HG02610 (cell line): ENCODE measurements at regions not wholly inside any gene's neighbourhood (a gene's known extent, or its start where the extent isn't known, plus 50 kb on each side); places are given as distances from the start of the nearest gene placed in this dataset.
"Not testable (repeated sequence)": the region's sequence is repeated elsewhere in the genome, so short reads cannot be mapped to it uniquely, and the experiment has no call there.

Experiments used
- ATAC-seq: cut with Tn5 transposase; IDR thresholded peaks from one replicate; pipeline ENCODE4 v1.9.1; 2021; ENCODE audit warnings: mild to moderate bottlenecking, moderate library complexity; ENCODE audit not compliant: unreplicated experiment

DNA sequence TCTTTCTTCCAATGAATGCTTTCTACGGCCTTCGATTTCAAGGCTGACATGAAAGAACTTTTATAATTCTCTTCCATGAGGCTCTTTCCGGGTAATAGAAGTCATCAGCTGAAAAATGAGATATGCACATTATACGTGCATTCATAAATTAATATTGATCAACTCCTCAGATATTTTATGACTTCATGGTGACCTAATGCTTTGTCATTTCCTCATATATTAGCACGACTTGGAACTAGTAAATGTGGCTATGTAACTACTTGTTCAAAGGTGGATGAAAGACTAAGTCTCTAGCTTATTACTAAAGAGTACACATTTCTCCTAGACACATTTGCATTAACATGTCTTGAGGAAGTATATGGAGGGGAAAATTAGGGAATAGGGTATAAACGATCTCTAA, 168.8 kb downstream of the HDGFL1 start:
- ATAC-seq = no peak

DNA sequence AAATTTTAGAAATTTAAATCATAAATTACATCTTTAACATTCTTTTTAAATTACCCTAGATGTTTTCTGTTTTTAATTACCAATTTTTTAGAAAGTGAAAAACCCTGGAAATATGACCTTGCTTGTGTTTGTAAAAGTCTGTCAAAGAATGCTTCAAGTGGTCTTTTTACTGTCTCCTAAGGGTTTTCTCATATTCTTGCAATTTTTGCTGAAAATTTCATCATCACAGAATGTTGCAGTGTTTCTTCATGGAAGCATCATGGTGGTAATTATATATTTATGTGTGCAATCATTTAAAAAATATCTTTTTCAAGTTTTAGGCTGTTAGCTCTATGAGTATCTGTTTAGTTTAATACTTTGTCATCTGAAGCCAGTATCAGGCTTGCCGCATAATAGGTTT, 178.2 kb downstream of the HDGFL1 start:
- no peak for ATAC-seq

DNA sequence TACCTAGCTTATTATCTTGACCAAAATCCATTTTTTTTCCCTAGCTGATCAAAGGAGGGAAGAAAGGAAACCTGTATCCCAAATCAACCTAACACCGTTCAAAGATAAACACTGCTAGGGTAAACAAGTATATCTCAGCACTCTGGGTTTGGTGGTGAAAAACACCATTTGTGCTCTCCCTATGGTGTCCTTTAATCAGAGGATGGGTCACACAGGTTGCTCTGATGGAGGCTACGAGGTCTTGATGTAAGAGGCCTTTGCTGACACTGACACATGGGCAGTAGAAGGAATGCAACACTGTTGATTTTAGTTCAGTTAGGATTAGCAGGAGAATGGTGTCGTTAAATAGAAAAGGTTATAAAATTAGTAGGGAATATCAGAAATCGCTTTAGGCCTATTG, 179.3 kb downstream of the HDGFL1 start:
- ATAC-seq = no peak

DNA sequence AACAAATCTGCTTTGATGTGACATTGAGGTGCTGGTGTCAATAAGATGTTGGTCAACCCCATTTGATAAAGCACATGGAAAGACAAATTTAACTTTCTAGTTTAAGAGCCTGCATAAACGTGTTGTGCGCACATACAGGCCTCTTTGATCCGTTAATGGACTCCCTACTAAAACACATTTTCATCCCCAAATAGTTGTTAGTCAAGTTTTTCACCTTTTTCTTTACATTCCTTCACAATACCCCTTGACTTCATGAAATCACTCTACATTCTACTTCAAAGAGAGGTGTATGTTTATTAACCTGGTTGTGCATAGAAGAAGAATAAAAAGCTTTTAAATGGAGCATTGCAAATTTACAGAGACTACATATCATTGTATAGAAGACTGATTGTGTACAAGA, 180.3 kb downstream of the HDGFL1 start:
- ATAC-seq = no peak

DNA sequence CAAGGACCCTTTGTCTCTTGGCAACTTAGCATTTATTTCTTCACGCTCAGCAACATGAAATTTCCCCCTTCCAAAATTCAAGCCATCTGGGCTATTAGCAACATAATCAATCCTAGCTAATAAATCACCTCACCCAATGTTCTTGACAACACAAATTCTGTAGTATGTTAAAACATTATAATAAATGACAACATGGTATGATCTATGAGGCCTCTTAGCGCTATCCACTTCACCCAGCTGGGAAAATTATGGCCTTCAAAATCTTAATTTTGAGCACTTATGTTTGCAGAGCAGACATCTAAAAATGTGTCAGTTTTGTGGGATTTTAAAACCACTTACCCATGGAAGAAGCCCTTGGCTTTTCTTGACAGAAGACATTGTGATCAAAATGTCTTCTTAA, 181.9 kb downstream of the HDGFL1 start:
- no peak for ATAC-seq

DNA sequence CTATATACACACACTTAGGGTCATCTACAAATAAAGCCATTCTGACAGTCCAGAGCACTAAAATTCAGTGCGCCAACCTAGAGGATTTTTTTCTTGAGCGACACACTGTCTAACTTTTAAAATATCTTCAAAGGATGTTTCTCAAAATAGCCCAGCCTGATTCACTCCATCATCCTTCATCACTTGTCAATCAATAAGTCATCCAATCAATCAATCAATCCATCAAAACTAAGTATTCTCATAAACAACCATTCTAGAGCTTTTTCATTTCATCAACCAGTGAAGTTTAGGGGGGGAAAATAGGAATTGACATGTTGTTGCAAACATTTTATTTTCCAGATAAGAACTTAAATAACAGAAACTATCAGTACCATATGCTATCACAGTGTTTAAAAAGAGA, 183.2 kb downstream of the HDGFL1 start:
- ATAC-seq = no peak

DNA sequence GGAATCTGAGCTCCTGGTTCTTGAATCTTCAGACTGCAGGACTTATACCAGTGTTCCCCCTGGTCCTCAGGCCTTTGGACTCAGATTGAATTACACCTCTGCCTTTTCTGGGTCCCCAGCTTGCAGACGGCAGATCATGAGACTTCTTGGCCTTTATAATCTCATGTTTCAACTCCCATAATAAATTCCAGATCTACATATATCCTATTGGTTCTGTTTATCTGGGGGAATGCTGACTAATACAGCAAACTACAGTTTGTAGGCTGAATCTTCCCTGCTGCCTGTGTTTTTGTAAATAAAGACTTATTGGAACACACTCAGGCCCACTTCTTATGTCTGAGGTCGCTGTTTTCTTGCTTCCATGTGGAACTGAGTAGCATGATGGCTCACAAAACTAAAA, 184.7 kb downstream of the HDGFL1 start:
- no peak for ATAC-seq

DNA sequence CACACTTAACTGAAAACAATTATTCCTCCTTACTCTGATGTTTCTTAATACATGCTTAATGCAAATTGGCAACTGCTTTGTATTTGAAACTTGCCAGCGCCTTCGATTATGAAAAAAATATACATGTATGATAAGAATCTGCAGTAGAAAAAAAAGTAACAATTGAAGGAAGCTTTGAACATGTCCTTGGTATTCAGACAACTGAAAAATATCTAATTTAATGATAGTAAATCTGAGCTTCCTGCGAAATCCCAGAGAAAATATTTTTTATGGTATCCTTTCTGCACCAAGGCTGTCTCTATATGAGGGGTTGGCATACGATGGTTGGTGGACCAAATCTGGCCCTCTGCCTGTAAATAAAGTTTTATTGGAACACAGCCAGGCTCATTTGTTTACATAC, 186.2 kb downstream of the HDGFL1 start:
- no peak for ATAC-seq

DNA sequence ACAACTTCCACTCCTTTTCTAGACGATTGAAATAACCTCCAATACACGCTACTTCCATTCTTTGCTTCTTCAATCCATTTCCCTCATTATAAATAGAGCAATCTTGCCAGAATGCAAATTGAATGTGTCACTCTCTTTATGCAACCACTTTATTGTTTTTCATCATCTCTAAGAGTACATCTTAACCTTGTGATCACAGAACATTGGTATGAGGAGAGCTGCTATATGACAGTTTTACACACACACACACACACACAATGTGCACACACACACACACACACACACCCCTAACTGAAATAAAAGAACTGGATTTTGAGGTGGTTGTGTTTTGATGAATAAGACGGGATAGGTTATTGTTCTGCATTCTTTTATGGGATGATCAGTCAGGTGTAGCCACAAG, 187.0 kb downstream of the HDGFL1 start:
- no peak for ATAC-seq

DNA sequence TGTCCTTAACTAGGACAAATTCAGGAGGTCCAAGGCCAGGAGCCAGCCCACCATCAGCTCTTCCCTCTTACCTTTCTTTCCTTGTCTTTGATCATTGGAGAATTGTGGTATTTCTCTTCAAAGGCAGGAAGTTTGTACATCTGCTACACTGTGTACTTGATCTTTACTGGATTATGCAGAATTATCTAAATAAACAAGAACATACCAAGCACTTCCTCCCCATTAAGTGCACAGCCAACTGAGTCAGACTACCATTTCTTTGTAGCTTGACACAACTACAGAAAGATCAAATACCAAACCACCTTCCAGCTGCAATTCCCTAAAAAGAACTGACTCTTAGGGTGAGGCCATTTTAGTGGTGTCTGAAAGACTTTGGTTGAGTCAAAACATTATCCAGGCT, 195.1 kb downstream of the HDGFL1 start:
- no peak for ATAC-seq

DNA sequence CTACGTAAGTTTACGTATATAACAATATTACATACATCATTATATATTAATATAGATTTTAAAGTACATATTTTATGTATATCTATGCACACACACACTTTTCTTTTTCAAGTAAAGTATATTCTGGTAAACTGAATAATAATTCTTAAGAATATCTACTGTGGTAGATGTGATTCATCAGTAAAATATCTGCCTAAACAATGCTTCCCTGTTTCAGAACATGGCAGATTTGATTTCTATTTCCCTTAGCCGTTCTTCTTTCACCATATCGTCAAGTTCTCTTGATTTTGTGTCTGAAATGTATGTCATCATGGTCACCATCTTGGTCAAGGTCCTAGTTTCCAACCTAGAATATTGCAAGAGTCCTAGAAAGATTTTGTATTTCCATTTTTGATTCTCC, 195.6 kb downstream of the HDGFL1 start:
- ATAC-seq = no peak

DNA sequence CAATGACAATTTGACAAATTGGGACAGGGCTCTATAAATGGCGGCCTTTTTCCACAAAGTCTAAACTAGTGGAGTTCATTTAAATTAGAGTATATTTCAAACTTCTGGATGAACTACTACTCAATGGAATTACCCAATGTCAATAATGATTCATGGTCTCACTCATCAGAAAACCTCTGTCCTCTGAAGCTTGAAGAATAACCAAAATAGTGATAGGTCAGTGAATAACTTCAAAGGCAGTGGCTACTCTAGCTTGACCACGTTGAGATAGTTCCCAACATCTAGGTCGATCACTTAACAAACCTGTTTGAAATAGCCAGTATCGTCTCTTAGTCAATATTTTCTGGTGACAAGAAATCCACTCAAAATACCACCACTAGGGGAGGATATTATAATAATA, 197.6 kb downstream of the HDGFL1 start:
- no peak for ATAC-seq

DNA sequence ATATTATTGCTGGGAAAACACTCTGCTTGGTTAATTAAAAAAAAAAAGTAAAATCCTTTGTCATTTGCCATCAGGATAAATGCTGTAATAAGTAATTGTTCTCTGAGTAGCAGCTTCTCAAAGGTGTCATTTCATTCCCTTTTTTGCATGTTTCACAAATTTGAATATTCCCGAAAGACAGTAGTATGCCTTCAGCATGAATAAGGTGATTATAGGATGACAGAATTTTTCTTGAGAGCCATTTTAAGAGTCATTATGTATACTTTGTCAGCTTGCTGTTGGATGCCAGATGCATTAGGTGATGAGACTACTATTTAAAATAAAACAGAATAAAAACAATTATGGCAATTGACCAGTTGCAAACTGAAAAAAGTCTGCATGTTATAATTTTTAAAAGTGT, 200.7 kb downstream of the HDGFL1 start:
- no peak for ATAC-seq

DNA sequence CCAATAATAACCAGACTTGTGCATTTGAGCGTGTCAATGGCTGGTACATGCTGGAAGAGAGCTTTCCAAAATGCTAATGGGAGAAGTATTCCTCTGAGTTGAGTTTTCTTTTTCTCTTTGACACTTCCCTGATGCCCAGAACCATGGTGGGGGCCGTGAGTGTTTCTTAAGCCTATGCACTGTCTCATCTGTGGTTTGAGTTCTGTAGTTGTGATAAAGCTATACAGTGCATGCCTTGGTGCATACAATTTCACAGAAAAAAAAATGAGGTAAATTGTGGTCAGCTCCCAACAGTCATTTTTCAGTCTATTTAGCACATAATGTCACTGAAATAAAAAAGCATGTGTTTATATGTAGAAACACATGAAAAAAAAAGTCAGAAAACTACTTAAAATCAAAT, 204.8 kb downstream of the HDGFL1 start:
- ATAC-seq = no peak

DNA sequence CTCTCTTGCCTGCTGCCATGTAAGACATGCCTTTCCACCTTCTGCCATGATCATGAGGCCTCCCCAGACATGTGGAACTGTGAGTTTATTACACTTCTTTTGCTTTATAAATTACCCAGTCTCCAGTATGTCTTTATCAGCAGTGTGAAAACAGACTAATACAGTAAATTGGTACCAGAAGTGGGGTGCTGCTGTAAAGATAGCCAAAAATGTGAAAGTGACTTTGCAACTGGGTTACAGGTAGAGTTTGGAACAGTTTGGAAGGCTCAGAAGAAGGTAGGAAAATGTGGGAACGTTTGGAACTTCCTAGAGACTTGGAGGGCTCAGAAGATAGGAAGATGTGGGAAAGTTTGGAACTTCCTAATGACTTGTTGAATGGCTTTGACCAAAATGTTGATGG, 209.1 kb downstream of the HDGFL1 start:
- ATAC-seq = not testable (repeated sequence)

DNA sequence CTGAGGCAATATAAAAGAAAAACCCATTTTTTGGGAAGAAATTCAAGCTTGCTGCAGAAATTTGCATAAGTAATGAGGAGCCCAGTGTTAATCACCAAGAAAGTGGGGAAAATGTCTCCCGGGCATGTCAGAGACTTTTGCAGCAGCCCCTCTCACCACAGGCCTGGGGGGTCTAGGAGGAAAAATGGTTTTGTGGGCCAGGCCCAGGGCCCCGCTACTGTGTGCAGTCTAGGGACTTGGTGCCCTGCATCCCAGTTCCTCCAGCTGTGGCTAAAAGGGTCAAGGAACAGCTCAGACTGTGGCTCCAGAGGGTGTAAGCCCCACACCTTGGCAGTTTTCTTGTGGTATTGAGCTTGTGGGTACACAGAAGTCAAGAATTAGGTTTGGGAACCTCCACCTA, 209.7 kb downstream of the HDGFL1 start:
- ATAC-seq = no peak

DNA sequence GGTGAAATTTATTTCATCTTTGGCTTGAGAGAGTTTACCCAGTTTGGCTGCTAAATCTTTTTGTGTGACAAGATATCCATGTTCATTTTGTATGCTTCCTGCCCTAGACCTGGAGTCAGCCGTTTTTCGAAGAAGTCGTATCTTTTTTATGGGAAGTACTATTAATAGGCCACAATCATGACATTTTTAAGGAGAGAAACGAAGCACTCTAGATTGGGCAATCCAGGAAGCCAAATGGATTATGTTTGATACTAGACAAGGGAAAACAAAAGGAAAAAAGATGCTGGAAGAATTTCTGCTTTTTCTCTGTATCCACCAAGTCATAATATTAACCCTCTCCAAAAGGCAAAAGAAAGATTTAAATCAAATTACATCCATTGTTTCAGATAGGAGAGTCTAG, 214.6 kb downstream of the HDGFL1 start:
- no peak for ATAC-seq

DNA sequence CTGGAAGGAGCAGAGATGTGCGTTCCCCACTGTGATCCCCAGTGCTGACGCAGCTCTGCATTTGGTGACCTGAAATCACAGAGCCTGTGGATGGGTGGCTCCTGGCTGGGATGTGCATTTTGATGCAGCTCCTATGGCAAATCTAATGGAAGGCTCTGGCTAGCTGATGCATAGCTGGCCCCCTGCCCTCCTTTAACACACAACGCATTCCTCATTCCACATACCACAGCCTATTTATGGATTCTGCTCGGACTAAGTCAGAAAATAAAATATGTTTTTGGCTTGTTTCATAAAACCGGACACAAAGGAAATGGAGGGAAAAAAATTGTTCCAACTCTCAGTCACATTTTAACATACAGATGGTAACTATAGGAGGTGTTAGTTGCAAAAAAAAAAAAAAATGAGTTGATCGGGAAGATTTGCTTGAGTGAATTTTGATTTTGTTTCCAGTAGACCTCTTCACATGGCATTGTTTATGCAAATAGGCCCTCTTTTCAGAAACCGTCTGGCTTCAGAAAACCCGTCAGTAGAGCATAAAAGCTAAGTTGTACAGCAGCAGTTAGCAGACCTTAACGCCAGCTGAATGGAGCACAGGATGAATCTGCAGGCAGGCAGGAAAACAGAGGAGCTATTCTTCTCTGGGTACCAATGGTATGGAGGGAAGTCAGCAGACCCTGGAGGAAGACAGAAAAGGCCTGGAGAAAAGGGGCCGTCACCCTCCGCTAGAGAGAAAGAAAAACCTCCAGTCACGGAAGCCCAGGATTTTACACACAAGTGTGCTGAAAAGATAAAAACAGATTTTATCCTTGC, 215.4 kb downstream of the HDGFL1 start:
- no peak for ATAC-seq

DNA sequence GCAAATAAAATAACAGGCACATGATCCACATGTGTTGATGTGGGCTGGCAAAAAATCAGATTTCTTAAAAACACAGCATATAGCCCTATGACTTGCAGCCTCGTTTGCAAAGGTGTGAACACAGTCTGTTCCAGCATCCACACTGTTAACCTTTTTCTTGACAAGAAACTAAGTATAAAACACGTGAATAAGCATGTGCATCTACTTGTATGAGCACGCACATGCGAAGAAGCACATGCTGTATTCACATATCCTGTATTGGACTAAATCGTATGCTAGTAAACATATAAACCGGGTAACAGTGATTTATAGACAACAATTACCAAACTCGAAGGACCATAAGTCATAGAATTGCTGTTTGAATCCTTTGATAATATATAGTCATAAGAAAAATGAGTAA, 218.7 kb downstream of the HDGFL1 start:
- no peak for ATAC-seq

DNA sequence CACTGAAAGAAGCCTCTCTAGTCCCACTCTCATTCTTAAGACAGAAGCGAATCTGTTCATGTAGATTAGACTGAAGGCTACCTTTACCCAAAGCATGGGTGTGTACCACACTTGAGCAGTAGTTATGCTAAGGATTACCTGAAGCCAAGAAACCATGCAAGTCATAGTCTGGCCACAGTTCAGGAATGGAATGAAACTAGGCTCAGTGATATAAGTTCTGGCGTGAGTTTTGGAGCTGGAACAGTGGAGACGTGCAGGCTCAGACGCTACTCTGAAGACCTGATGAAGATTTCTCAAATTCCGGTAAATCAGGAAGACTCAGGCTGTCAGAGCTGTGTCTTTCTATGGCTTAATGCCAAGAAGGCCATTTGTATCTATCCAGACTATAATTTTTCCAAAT, 219.9 kb downstream of the HDGFL1 start:
- ATAC-seq = no peak

DNA sequence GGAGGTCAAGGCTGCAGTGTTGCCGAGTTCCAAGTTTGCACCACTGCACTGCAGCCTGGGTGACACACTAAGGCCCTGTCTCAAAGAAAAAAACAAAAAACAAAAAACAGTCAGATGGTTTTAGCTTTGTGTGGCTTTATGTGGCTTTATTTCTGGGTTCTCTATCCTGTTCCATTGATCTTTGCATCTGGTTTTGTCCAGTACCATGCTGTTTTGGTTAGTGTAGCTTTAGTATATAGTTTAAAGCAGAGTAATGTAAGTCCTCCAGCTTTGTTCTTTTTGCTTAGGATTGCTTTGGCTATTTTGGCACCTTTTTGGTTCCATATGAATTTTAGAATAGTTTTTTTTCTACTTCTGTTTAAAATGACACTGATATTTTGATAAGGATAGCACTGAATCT, 225.5 kb downstream of the HDGFL1 start:
- no peak for ATAC-seq

DNA sequence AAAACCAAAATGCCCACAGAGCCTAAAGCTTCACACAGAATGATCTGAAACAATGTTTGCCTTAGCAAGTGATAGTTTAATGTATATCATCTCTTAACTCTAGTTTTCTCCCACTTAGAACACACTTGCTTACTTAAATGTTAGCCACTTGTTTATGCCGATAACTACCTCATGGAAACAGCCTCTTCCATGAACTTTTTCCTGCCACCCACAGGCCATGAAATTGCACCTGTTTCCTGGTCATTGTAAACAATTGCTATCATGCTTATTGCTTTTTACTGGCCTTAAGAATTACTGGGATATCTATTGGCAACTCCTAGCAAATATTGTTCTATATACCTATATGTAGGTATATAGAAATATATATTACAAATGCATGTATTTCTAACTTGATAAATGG, 231.1 kb downstream of the HDGFL1 start:
- no peak for ATAC-seq

DNA sequence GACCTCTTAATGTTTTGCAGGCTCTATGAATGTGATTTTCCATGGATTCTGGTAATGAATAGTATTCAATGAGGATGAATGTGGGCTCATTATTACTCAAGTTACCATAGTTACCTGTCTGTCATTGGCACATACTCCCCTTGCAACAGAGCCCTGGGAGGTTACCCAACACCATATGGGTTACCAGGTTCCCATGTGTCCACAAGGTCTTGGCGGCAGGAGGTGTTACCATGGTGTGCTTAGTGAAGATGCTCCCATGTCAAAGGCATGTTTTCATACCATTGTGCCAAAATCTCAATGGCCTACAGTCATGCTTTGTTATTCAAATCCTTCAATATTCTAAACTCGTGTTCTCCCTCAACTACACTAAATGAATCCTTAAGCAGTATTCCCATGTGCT, 232.5 kb downstream of the HDGFL1 start:
- no peak for ATAC-seq
